NCI-H2107 treated with DMSO at 0.1 percent for 48 hours (cell line): ENCODE measurements at regions not wholly inside any gene's neighbourhood (a gene's known extent, or its start where the extent isn't known, plus 50 kb on each side); places are given as distances from the start of the nearest gene placed in this dataset.
A peak's percentile ranks its signal among the peaks of the same experiment; 100 is the strongest.

ENCODE experiments used
- DNase-seq: peaks from one replicate; lab custom pipeline; 2025; ENCODE audit not compliant: unreplicated experiment; lab: John Stamatoyannopoulos, UW

GRCh38 chr12:93011100-93011499, 82.0 kb upstream of the EEA1 start:
- no peak for DNase-seq

DNA sequence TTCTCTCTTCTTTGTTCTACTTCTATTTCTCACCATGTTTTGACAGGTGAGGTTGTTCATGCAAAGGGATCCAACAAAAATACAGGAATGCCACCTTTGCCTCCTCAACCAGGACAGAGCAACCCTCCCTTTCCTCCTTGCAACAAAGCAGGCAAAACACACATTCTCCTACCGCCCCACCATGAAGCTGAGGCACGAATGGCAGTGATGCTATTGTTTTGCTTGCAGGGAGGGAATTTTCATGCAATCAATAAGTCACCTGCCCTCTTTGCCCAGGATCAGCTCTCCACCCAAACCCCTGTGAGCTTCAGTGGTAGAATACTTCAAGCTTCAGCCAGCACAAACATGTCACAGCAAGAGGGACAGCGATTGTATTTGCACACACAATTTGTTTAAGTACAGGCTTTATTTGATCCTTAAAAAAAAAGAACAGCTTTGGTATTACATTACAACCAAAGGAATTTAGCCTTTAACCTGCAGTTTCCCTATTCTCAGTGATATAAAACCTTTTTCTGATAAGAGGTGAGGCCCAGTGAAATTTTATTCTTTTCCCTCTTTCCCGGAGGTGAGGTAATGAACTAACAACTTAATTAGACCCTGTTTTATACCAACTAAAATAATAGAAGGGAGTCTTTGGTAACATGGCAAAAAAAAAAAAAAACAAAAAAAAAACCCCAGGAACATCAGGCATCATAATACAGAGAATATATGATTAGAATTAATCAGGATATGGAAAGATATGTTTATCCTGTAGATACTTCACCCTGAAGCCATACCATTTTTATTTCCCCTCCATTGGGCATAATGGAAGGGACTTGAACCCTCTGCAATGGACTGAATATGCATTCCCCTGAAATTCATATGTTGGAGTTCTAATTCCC, 87.0 kb upstream of the EEA1 start:
- no peak for DNase-seq

DNA sequence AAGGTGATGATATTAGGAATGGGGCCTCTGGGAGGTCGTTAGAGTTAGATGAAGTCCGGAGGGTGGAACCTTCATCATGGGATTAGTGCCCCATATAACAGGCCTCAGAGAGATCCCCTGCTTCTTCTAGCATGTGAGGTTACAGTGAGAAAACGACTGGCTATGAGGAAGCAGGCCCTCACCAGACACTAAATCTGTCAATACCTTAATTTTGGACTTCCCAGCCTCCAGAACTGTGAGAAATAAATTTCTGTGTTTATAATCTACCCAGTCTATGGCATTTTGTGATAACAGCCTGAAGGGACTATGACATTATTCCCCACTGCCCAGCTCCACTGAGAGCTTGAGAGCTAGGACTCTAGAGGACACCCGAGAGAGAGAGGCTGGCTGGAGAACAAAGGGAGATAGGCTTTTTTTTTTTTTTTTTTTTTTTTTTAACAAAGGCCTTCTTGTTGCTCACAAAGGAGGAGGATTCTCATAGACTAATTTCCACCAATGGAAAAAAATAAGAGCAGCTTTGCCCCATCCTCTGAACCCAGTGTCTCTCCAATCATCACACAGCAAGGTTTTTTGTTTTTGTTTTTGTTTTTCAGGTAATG, 87.8 kb upstream of the EEA1 start:
- DNase-seq: no peak

- no peak for DNase-seq
Measured at GRCh38 chr12:93018610-93019009, 89.5 kb upstream of the EEA1 start.

DNA sequence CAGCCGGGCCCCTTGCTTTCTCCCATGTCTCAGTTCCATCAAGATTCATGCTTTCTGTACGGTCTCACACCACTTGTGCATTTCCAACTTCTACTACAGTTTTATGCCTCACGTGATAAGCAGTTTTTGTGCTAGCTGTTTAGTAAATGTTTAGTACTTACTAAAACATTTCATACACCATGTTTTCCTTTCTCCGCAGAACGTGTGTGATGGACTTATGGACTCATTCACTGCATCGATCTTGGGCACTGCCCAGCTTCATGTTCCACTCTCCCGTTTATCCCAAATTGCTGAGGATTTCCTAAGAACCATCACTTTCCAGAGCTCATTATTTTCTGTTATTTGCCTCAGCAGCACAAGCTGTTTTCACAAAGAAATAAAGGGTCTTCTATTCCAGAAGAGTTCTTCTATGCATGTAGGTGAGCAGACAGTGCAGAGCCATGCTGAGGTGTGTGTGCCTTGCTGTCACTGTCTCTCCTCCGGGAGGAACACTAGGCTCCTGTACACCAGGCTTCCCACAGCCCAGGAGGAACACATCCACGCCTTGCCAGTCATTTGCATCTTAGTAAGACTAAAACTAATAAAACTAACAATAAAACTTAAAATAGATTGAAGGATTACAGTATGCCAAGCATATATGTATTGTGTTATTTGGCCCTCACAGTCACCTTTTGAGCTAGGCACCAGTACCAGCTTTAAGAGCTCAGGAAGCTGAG, 90.3 kb upstream of the EEA1 start:
- DNase-seq: no peak

- no peak for DNase-seq
Measured at GRCh38 chr12:93019975-93020630, 91.0 kb upstream of the EEA1 start.

DNA sequence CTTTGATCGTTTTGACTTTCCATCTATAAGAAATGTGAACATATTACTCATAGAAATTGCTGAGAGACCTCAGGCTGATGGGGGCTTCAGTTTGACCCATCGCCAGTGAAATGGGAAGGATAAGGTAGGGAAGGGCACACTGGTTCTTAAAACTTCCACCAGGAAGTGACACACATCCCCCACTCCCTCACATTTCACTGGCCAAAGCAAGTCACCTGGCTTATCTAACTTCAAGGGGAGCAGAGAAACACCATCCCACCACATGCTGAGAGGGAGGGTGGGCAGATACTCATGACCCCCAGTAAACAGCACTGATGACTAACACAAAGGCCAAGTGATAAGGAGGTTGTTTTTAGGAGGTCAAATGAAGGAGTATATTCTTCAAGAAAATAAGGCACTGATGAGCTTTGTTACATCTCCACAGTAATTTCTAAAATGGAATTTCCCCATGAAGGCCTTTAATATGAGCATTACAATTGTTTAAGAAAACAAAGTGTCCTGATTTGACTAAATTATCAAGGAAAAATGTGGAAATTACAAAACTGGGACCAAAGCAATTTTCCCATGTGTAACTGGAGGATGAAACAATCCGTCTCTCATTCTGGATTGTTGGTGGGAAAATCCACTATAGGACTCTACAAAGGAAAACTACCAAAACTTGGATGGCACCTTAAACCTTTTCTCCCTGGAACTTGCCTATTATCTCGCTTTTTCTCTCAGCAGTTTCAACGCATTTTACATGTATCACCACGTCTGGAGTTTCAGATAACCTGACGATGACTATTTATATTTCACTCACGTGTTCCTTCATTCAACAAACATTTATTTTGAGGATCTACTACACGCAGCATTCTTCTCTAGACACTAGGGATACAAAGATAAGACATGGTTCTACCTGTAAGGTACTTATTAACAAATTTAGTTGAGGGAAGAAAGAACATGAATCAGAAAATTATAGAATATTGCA, 91.8 kb upstream of the EEA1 start:
- no peak for DNase-seq

GRCh38 chr12:93022603-93023340, 93.7 kb upstream of the EEA1 start:
- DNase-seq: no peak

DNA sequence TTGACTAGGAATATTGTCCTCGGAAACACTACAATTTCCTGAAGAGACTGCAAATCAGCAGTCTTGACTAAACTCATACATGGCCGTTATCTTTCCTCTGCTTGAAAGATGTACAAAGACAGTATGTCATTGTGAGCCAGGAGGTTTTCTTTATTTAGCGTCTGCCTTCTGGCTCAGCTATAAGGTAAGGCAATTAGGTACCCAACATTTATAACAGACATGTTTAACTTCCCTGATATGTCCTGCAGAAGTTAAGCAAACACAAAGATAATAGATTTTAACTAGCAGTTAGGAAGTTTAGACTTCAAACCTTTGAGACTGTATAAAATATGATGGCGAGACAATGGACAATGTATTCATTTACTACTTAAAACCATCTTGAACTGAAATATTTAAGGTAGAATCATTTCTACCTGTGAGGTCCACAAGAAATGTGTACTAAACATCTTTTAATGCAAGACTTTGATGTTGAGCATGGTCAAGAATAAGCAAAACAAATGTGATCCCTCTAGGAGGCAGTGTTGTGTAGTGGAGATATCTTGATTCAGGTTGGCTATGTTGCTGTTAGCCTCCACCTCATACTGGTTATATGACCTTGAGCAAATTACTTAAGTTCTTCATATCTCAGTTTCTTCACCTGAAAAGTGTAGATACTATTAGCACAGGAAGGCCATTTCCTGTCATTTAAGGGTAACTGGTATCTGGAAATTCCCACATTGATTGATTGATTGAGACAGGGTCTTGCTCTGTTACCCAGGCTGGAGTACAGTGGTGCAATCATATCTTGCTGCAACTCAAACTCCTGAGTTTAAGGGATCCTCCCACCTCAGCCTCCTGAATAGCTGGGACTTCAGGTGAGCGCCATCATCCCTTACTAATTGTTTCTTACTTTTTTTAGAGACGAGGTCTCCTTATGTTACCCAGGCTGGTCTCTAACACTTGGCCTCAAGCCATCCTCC, 96.3 kb upstream of the EEA1 start:
- peak; percentile 59 for DNase-seq

DNA sequence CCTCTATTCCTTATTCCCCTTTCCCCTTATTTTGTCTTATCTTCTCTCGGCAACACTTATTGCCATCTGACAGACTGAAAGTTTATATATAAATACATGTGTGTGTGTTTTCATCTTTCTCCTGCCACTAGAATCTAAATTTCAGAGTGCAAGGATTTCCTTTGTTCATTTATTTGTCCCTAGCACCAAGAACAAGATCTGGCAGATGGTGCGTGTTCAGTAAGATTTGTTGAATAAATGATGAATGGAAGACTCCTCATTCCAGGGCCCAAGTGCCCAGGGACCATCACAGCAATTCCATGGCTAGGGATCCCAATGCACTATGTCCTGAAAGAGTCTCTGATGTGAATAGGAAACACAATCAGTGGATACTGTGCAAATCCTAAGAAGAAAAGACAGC, 97.9 kb upstream of the EEA1 start:
- no peak for DNase-seq

DNA sequence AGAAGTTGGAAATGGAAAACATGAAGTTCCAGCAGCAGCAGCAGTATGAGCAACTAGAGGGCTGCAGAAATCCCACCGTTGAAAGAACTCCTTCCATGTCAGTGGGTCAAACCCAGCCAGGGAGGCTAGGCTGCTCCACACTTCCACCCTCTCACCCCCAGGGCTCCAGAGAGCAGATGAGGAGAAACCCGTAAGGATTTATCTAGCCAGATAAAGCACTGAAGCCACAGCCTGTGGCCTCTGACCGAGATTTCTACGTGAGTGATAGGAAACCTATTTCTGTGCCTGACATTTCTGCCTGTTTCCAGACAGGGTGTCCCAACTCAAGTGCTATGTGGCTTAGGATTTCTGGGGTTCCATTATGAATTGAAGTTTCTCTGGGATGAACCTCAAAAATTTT, 100.0 kb upstream of the EEA1 start:
- no peak for DNase-seq

GRCh38 chr12:93031028-93031427, 101.9 kb upstream of the EEA1 start:
- no peak for DNase-seq

DNA sequence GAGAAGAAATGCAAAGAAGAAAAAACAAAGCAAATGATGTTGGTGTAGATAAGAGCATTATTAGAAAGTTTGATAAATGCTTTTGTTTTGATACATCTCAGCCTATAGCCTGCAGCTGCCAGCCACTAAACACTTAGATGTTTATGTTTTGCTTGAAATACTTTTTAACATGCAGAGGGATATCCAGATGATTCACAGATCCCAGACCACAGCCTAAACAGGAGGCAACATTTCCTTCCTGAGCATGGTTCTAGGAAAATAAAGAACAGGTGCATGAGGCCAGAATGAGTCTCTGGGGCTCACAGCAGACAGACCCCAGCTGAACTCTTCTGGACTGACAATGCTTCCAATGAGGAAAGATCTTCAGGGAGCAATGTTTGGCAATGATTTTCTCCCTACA, 103.7 kb upstream of the EEA1 start:
- peak; percentile 40 for DNase-seq

- DNase-seq: no peak
Measured at GRCh38 chr12:93033948-93034347, 104.9 kb upstream of the EEA1 start.

GRCh38 chr12:93039062-93039461, 110.0 kb upstream of the EEA1 start:
- DNase-seq: no peak

GRCh38 chr12:93039930-93040329, 110.8 kb upstream of the EEA1 start:
- no peak for DNase-seq

- DNase-seq: no peak
Measured at GRCh38 chr12:93040367-93040766, 111.3 kb upstream of the EEA1 start.

- DNase-seq: no peak
Measured at GRCh38 chr12:93041416-93041815, 112.3 kb upstream of the EEA1 start.

GRCh38 chr12:93042283-93042682, 113.2 kb upstream of the EEA1 start:
- DNase-seq: no peak
